ENCODE measurements at regions not wholly inside any gene's neighbourhood (a gene's known extent, or its start where the extent isn't known, plus 50 kb on each side); places are given as distances from the start of the nearest gene placed in this dataset.

- no peak for TF ChIP-seq NKRF (IDR thresholded peaks at IDR 0.05; ENCODE audit: borderline replicate concordance)
- no peak for TF ChIP-seq ATF1 (CRISPR knock-in tag; IDR thresholded peaks at IDR 0.05)
- 0 out of 2 replicates have a peak, but pooled peaks have one; percentile 28 for TF ChIP-seq ATF1 (tag; IDR thresholded peaks at IDR 0.05)
- no peak for TF ChIP-seq POLR2A (conservative IDR thresholded peaks at IDR 0.05)
- TF ChIP-seq E2F6 (IDR thresholded peaks at IDR 0.05; ENCODE audit: borderline replicate concordance in 1 of 2, extremely low read depth in 1 of 2, insufficient read depth in 1 of 2, insufficient read length in 1 of 2, low read depth in 1 of 2, low read length in 1 of 2, poor library complexity in 1 of 2, severe bottlenecking in 1 of 2) = no peak
- no peak for TF ChIP-seq HOMEZ (CRISPR knock-in tag; IDR thresholded peaks at IDR 0.05)
- peak; percentile 60; the same call in 1 of the 2 replicates for TF ChIP-seq CREM (IDR thresholded peaks at IDR 0.05; ENCODE audit: low read depth)
- peak; percentile 87 for TF ChIP-seq MYC (IDR thresholded peaks at IDR 0.05; ENCODE audit: low read depth, low read length)
- no peak for TF ChIP-seq MYC (CRISPR knock-in tag; IDR thresholded peaks at IDR 0.05; ENCODE audit: borderline replicate concordance, low read depth)
- 0 out of 2 replicates have a peak, but pooled peaks have one; percentile 50 for TF ChIP-seq CREB3 (tag; conservative IDR thresholded peaks at IDR 0.05; ENCODE audit: low read depth)
- no peak for TF ChIP-seq STAG1 (CRISPR knock-in tag; IDR thresholded peaks at IDR 0.05; ENCODE audit: borderline replicate concordance)
- no peak for TF ChIP-seq ZNF436 (CRISPR knock-in tag; IDR thresholded peaks at IDR 0.05)
- peak; percentile 68; the same call in 1 of the 2 replicates for TF ChIP-seq GATAD2B (IDR thresholded peaks at IDR 0.05; ENCODE audit: borderline replicate concordance)
- no peak for TF ChIP-seq SRSF9 (IDR thresholded peaks at IDR 0.05; ENCODE audit: borderline replicate concordance, low read depth, low read length)
- peak in 1 of 2 experiments; percentile 85; a peak in 2 of 4 replicates for TF ChIP-seq TBL1XR1 (IDR thresholded peaks at IDR 0.05; ENCODE audit: low read length in 2 of 2)
- no peak for TF ChIP-seq ETV5 (CRISPR knock-in tag; IDR thresholded peaks at IDR 0.05; ENCODE audit: low read depth)
- no peak for TF ChIP-seq BMI1 (IDR thresholded peaks at IDR 0.05; ENCODE audit: low read length)
- peak; percentile 53; the same call in 1 of the 2 replicates for TF ChIP-seq FOSL1 (tag; conservative IDR thresholded peaks at IDR 0.05)
- no peak for TF ChIP-seq ZNF121 (CRISPR knock-in tag; conservative IDR thresholded peaks at IDR 0.05)
- no peak for TF ChIP-seq ZNF280A (IDR thresholded peaks at IDR 0.05; ENCODE audit: low read depth, partially characterized antibody)
- no peak for TF ChIP-seq DDX20 (tag; IDR thresholded peaks at IDR 0.05; ENCODE audit: low read depth)
- peak; percentile 77 for TF ChIP-seq ZNF175 (CRISPR knock-in tag; IDR thresholded peaks at IDR 0.05; ENCODE audit: low read depth)
Measured at GRCh38 chr2:134148843-134149472, 104.9 kb upstream of the MGAT5 start (continued).
